GM19438 (cell line): ENCODE measurements at regions not wholly inside any gene's neighbourhood (a gene's known extent, or its start where the extent isn't known, plus 50 kb on each side); places are given as distances from the start of the nearest gene placed in this dataset.

Experiments
- ATAC-seq: cut with Tn5 transposase; IDR thresholded peaks from one replicate; pipeline ENCODE4 v1.9.1; 2021; ENCODE audit warnings: low read depth; ENCODE audit not compliant: unreplicated experiment

GRCh38 chr2:144333143-144333555 lies 186.8 kb downstream of the ZEB2 start:
- ATAC-seq = no peak

DNA sequence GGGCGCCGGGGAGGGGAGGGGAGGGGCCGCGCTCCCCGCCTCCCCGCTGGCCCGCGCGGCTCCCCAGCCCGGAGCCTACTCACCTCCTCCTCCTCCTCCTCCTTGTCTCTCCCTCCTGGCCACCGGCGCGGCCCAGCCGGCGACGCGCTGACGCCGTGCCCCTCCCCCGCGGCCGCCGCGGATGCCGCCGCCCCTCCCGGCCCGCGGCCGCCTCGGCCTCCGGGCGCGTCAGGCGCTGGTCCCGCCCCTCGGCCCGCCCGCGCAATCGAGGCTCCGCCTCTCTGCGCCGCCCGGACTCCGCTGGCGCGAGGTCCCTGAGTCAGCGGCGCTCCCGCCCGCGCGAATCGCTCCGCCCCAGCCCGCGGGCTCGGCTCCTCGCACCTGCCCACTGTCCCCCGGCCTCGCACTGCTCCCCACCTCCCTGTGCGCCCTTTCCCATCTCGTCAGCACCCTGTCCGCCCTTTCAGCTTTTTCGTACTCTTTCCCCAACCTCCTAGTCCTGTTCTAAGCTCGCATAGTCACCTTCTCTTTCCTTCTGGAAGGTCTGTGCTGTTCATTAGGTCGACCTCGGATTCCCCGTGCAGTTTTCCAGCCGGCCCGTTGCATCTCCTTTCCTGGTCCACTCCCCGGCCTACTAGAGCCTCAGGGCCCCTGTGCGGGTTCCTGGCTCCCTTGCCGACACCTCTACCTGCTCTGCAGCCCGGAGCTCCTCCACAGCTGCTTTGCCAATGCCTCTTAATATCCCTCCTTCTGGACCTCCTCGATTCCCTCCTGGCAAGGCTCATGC lies 187.4 kb downstream of the ZEB2 start:
- peak; percentile 85 for ATAC-seq

GRCh38 chr2:144331674-144332355 lies 188.1 kb downstream of the ZEB2 start:
- peak; percentile 70 for ATAC-seq

GRCh38 chr2:144330951-144331673 lies 188.8 kb downstream of the ZEB2 start:
- no peak for ATAC-seq

GRCh38 chr2:144329472-144329871 lies 190.4 kb downstream of the ZEB2 start:
- no peak for ATAC-seq

- ATAC-seq = no peak
Measured at GRCh38 chr2:144328938-144329337, 191.0 kb downstream of the ZEB2 start.

GRCh38 chr2:144326825-144327224 lies 193.1 kb downstream of the ZEB2 start:
- no peak for ATAC-seq

DNA sequence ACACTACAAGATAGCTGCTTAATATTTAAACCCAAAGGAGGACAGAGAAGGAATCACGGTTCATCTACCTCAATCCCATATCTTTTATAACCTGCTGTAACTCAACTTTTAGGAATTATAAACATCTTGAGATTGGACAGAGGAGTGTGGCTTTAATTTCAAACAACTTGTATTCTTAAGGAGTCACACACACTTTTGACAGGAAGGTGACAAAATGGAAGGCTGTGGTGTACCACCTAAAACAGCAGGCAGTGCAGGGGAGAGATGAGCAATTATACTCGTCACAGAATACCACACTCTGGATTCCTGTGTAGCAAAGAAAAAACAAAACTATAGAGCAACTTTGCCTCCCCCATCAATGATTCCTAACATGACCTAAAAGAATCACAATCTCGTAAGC lies 194.8 kb downstream of the ZEB2 start:
- ATAC-seq = peak; percentile 57

DNA sequence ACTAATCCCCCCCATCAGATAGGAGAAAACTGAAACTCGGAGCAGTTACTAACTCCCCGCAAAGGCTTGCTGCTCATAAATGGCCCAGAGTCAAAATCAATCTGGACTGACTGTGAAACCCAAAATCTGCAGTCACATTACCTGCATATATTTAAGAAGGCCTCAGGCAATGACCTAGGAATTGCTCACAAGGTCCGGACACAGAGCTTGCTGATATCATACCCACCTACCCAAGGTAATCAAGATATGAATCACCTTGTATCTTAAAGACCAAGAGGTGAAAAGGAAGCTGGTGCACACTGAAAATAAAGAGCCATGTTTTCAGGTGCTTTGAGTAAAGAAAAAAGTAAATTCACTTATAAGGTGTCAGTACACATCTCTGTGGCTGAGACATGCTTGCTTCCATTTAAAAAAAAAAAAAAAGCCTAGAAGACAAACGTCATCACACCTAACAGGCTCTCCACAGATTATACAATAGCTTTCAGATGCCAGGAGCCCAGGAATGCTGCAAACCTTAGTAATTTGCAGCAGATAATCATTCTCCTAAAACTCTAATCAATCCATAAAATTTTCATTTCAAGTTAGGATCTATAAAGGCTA lies 195.4 kb downstream of the ZEB2 start:
- ATAC-seq = peak; percentile 34

GRCh38 chr2:144323946-144324345 lies 196.0 kb downstream of the ZEB2 start:
- no peak for ATAC-seq

- ATAC-seq = no peak
Measured at GRCh38 chr2:144322379-144322778, 197.5 kb downstream of the ZEB2 start.

DNA sequence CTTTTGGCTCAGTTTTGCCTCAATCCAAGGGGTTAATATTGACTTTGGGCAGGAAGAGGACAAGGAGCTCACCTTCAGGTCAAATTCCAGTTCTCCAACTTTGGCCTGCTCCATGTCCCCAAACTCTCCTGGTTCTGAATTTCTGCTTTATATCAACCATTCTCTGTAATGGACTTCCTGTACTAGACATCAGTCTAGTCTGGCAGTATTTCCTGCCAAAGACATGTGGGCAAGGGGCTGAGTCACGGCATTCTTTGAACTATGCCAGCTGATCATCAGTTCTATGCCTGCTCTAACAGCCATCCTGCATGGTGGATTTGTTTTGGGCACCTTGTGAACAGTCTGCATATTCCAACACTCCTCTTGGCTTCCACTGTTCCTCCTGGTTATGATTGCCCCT lies 199.4 kb downstream of the ZEB2 start:
- no peak for ATAC-seq

- no peak for ATAC-seq
Measured at GRCh38 chr2:144317071-144317738, 202.7 kb downstream of the ZEB2 start.

DNA sequence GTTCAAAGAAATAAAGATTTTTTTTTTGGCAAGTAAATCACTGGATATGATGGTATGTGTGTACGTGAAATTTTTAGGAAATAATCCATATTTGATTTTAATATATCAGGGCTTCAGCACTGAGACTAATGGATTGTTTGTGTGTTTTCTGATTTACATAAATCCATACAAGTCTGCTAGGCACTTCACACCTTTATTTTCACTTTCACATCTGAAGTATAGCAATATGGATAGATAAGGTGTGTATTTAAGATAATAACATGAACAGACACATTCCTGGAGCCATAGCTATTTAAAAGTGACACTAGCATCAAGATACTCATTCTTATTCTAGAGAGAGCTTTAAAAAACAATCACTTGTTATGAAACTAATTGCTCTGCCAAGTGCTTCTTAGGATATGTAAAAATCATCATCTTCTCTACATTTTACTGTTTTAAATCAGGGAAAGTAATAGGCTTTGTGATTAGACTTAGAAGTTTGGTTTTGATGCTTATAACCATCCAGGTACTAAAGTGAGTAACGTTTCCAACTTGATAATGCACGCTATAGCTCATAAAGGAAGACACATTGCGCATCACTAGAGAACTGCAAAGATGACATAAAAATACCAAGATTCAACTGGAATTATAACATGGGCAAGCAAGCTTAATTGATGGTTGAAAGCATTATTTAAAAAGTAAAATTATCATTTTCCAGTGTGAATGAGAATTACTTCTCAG lies 208.9 kb downstream of the ZEB2 start:
- ATAC-seq = no peak

GRCh38 chr2:144310484-144310883 lies 209.4 kb downstream of the ZEB2 start:
- ATAC-seq = no peak

DNA sequence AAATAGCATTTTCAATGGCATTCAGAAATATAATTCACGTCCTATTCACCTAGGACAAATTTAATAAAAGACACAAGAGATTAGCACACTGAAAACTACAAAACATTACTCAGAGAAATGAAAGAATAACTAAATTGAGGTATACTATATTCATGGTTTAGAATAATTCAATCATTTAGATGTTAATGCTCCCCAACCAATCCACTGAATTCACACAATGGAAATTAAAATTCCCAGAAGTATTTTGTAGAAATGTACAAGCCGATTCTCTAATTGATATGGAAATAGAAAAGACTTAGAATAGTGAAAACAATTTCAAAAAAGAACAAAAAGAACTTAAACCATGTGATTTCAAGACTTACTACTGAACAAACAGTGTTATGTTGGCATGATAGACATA lies 212.2 kb downstream of the ZEB2 start:
- no peak for ATAC-seq

- no peak for ATAC-seq
Measured at GRCh38 chr2:144304202-144304601, 215.7 kb downstream of the ZEB2 start.

DNA sequence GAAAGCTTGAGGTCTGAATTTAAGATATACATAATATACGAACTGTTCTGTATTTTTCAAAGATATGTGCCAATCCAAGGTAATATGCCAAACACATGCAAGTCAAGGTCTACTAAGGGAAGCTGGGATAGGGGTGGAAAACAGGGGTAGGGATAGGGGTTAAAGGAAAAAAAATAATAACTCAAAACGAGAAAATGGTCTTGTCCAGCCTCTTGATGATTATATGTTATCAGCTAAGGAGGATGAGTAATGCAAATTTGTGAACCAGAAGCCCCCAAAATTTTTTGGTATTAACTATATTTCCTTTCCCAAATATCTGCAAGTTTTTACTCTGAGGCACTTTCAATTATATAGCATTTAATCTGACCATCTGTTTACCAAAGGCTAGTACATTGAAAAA lies 219.3 kb downstream of the ZEB2 start:
- no peak for ATAC-seq

DNA sequence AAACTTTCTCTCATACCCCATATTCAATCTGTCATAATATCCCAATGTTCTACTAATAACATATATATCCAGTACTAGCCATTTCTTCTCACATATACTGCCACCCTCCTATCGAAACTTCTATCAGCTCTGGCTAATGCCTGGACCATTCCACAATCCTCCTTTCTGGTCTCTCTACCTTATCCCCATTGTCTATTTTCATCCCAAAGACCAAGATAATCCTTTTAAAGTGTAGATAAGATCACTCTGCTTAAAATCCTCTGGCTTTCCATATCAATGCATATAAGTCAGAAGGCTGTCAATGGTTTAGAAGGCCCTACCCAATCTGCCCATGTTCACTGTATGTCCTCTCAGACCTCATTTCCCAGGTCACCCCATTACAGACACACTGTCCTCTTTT lies 229.6 kb downstream of the ZEB2 start:
- no peak for ATAC-seq

DNA sequence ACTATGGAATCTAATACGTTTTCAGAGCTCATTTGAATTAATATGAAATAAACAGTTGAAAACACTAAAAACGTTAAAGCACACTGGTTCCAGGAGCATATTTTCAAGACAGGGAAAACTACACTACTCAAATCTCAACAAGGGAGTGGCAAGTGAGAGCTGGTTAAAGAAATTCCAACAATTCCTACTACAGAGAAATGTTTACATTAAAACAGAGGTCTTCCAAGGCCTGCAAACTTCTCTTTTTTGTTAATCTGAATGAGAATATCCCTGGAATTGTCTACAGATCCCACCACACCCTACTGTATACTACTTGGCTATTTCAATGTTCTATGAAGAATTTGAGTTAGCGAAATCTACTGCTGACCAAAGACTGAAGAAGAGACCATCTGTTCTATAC lies 231.5 kb downstream of the ZEB2 start:
- ATAC-seq = no peak
